T-helper 2 cell treated with Interferon-gamma antibody and Interleukin-4, amounts not matched to agents 100 ng/mL and 5 ng/mL, for 36 hours (primary cell): ENCODE measurements at regions not wholly inside any gene's neighbourhood (a gene's known extent, or its start where the extent isn't known, plus 50 kb on each side); places are given as distances from the start of the nearest gene placed in this dataset.

Experiments used
- intact Hi-C: fragments of 100-400 bp; cut with micrococcal nuclease; formaldehyde crosslinking; loops from one replicate; pipeline ENCODE4 v1.15.1; 2023

DNA sequence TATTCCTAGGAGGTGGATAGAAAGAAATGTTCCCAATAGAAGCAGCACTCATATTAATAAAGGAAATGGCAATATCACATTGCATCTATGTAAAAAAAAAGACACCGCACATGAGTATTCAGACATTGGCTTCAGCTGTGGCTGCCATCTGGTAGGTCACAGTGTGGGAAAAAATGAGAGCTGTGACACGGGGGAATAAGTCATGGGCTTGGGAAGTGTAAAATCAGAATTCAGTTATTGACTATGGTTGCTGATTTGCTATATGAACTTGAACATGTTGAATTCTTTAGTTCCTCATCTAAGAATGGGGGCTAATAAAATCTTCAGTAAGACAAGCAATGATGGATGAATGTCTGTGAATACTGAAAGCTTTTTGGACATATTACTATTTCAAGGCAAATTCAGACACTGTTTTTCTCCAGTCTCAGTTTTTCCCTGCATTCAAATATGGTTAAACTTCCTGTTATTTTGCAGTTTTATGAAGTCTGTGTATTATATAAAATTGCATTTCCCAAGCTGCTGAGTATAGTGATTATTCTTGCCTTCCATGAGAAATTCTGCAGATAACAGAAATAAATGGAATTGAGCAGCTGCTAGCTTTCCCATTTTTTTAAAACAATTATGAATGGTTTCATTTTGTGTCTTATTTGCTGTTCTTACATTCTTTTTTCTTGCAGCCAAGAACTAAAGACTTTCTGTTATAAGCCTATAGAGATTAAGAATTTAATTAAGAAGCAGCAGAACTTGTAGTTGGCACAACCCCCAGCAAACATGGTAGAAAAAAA, 221.0 kb downstream of the ANKRD50 start:
- intact Hi-C loops: no loop called here

DNA sequence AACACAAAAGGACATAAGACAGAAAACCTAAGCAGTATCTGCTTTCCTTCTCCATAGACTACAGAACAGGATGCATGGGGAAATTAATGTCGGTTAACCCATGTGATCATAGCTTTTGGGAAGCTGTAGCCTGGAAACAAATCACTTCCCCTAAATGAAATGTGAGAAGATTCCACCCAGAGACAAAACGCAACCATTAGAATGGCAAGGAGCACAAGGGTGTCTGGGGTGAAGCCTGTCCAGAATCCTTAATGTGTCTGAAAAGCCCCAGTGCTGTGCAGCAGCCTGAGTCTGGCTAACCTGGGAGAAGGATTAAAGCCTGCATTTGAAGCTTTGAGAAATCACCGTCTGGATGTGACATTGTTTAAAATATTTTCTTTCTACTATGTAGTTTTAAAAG, 213.3 kb downstream of the ANKRD50 start:
- intact Hi-C loops: no loop called here

DNA sequence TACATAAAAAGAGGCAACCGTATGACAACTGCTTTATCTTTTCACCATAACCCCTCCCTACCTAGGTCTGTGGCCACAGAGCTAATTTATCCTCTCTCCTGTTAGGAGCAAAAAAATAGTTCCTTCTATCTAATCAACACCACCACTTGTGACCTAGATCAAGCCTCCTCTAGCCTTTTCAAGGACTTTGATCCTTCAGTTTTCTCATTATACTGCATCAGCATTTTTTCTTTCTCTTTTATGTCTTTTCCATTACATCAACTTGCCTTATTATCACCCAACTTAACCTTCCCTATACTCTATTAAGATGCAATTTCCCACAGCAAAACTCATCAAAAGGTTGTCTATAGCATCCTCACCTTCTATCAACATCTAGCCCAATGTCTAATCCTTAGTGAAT, 211.0 kb downstream of the ANKRD50 start:
- intact Hi-C loops: no loop called here

- intact Hi-C loops: no loop called here
These were observed 208.1 kb downstream of the ANKRD50 start for GRCh38 chr4:124504431-124504830.

DNA sequence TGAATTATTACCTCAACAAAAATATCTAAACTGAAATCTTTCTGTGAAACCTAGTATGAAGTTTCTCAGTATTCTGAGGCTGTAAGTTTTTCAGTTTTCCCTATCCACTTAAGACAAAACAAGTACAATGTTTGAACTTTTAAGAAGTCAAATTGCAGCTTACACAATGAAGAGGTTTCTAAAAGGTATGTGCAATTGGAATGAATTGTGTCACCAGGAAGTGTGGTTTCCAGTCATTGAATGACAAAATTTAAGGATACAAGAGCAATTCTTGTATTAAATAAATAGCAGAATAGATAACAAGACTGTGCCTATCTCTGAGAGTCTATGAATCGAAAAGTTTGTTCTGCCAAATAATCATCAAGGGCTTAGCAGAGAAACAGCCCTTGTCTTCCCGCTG, 207.3 kb downstream of the ANKRD50 start:
- intact Hi-C loops: no loop called here

DNA sequence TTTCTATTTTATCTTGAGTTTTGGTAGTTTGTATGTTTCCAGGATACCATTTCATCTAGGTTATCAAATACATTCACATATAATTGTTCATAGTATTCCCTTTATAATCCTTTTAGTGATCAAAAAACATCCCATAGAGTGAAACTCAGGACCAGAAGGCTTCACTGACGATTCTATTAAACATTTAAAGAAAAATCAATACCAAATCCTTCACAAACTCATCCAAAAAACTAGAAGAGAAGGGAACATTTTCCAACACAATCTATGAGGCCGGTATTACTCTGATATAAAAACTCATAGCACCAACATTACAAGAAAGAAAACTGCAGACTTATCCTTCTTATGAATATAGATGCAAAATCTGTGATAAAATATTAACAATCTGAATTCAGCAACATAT, 203.4 kb downstream of the ANKRD50 start:
- intact Hi-C loops: no loop called here

DNA sequence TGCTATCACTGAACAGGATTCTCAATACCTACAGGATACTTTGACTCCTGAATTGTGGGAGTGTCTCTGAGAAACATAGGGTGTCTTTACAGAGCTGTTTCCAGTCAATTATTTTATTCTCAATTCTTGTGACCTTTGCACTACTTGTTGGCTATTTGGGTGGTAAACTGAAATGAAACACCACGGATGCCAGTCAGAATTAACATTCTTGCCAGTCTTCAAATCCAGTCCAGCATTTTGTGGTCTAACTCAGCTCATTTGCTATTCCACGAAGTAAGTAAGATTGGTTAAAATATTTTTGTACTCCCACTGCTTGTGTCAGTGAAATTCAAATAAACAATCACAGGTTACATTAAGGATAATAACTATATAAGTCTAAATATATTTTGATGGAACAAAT, 197.9 kb downstream of the ANKRD50 start:
- intact Hi-C loops: no loop called here

- intact Hi-C loops: no loop called here
These were observed 196.9 kb downstream of the ANKRD50 start for GRCh38 chr4:124515591-124515990.

DNA sequence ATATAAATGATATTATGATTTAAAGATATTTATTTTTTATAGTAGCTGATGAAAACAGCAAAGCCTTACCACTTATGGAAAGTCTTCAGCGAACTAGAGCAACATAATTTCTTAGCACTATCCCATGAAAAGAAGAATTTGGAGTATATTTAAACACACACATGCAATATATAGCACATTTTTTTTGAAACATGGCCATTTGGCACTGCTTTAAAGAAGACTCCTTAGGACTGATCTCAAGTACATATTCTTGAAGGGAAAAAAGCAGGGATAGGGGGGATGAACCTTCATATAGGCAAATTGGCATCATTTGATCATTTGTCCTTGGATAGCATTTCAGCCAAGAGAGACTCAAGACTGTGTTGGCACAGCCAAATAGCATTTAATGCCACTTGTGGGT, 193.3 kb downstream of the ANKRD50 start:
- intact Hi-C loops: no loop called here

GRCh38 chr4:124523816-124524215, 188.7 kb downstream of the ANKRD50 start:
- intact Hi-C loops: no loop called here

DNA sequence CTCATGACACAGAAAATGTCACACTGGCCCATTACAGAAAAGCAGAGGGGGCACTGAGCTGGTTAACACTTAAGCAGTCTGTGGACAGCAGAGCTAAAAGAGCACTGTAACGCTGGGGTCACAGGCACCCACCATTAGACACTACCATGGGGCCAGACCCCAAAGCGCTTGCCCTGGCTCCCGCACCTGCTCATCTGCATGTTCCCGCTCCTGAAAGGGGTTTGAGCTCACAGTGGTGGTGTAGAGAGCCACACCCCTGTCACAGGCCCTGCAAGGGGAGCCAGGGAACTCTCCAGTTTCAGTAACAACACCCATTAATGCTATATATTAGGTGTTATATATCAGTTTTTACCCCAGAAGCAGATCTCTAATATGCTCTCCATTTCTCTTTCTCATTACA, 187.0 kb downstream of the ANKRD50 start:
- intact Hi-C loops: no loop called here

DNA sequence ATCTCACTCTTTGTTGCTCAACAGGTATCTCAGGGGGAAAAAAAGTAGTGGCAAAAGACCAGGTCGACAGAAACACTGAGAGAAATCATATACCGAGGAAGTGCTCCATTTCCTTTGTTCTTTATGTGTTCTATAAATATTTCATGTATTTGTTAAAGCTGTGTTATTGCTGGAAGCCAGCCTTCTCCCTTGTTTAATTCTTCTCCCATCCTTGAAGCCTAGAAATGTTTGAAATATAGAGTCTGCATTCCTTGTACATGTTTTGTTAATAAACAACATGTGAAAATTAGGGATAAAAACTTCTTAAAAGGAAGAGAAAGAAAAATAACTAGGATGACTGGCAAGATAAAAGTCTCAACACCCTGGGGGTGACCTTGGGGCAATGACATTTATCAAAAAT, 186.2 kb downstream of the ANKRD50 start:
- intact Hi-C loops: no loop called here

DNA sequence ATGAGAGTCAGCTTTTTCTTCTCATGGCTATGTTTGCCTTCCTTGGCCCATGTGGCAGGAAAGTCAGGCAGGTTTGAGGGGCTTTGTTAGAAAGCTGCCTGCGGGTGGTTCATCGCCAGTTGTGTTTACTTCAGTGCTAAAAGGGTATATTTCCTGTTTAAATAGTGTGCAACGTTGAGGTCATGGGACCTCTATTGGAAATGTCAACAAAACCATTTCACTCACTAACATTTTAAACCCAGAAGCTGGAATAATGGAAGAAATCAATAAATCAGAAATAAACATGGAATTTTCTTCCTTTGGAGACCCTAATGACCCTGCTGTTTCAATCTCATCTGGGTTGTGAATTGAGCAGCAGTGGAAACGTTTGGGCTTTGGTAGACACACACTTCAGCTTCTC, 185.8 kb downstream of the ANKRD50 start:
- intact Hi-C loops: no loop called here

DNA sequence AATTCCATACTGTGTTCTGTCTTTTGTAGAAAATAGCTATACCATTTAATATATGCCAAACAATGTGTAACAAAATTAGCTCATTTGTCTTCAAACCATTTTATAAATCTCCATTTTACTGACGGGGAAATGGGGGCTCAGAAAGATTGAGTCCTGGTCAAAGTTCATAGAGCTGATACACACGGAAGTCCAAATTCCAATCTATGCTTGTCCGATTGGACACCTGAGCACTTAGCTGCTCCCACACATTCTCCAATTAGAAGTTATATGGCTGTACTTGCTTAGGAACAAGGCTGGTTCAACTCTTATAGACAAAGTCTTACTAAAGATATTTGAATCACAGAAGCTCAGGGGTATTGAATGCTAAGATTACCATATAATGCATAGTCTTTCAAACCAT, 185.2 kb downstream of the ANKRD50 start:
- intact Hi-C loops: no loop called here

GRCh38 chr4:124529131-124529530, 183.4 kb downstream of the ANKRD50 start:
- intact Hi-C loops: no loop called here

DNA sequence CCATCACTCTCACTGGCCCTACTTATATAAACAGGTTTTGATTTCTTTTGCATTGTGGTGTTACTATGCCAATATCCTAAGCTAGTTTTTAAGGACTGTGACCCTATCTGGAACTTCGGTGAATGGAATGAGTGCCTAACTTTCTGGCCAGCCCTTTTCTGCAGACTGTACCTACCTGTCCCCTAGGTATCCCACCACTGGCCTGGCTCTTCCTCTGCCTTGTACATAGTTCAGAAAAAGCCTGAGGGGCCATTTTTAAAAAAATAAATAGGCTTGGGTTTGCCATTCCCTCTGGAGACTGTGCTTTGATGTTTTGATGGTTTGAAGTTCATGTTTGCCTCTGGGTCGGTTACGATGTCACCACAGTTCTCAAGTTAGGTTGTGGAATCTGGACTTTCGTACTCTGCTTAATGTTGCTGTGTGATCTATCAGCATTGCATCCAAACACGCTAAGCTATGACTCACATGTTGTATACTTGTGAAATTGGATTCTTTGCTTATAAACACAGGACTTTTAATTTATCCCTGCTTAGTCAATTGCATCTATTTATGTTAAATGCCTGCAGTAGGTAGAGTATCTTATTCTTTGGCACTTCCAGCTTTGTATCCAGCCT, 182.0 kb downstream of the ANKRD50 start:
- intact Hi-C loops: no loop called here

DNA sequence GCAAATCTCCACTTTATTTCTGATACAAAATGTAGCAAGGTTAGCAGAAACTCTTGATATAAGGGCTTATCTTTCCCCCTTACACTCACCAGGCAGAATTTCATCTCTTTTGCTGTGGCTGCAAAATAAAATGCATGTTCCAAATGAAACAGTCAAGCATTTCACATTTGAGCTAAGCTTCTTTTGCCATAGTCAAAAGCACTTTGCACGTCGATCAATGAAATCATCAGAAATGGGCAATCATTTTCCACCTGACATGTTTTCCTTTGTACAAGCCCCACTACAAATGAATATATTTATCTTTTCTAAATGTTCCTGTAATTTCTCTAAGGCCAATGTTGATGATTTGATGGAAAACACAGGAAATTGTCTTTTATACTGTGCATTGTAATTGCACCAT, 178.4 kb downstream of the ANKRD50 start:
- intact Hi-C loops: no loop called here

GRCh38 chr4:124535003-124535402, 177.5 kb downstream of the ANKRD50 start:
- intact Hi-C loops: no loop called here

DNA sequence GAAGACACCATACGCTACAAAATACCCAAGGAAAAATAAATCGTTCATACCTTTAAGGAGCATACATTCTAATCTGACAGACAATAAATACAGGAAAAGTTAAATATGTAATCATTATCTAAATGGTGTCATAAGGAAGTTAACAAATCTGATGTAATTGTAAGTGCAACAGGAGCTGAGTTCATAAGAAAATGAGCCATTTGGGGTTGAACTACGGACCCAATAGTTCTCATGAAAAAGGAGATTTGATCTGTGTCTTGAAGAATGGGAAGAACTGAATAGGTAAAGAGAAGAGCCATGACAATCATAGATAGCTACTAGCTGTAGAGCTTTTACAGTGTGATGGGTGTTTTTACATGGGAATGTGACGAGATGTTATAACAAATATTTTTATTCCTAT, 175.6 kb downstream of the ANKRD50 start:
- intact Hi-C loops: no loop called here

GRCh38 chr4:124537971-124538370, 174.6 kb downstream of the ANKRD50 start:
- intact Hi-C loops: no loop called here

DNA sequence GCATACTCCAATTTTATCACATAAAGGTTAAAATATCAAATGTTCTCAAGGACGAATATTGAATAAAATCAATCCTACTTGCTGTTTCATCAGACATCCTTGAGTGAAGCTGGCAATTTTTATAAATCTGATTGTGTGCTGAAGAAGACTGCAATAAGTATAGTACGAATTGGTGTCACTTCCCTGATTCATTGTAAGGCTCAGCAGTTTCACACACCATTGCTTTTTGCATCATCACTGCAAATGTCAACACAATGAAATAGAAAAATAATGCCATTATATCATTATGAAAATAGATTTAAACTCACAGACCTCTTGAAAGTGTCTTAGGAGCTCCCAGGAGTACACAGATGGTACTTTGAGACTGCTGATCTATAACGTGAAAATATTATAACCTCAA, 172.5 kb downstream of the ANKRD50 start:
- intact Hi-C loops: no loop called here

- intact Hi-C loops: no loop called here
These were observed 170.7 kb downstream of the ANKRD50 start for GRCh38 chr4:124541652-124542420.

DNA sequence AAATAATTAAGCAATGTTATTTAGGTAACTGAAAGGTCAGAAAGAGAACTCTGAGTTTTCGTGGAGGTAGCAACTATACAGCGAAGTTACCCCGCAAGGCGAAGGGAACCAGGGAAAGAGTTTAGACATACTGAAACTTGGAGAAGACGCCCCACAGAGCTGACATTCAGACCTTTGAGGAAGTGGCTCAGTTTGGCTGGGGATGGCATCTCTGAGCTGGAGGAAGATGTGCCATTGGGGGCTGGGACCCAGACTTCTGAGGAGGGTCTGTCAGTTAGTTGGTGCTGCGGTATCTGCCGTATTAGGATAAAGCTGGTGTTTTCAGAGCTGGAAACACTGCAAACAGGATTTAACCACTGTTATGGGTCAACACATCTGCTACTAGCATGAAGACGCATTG, 156.6 kb downstream of the ANKRD50 start:
- intact Hi-C loops: no loop called here
